A549 (cell line): ENCODE measurements at regions not wholly inside any gene's neighbourhood (a gene's known extent, or its start where the extent isn't known, plus 50 kb on each side); places are given as distances from the start of the nearest gene placed in this dataset.

Source experiments
- ATAC-seq, 2 experiments: fragments of 200-7000 bp in 1 of 2; fragments of >200 bp in 1 of 2; cut with Nextera tagmentation in 1 of 2; cut with Tn5 transposase in 1 of 2; 3 replicates each; pipeline versions ENCODE4 v1.8.0 to v1.9.1; 2018 to 2020; ENCODE audit warnings: mild to moderate bottlenecking in 1 of 2, moderate library complexity in 1 of 2
- CTCF ChIA-PET: fragments of 300-600 bp; sonication (Branson Sonifier 250); formaldehyde crosslinking; extraction: SDS; loops from one replicate; lab custom pipeline; 2021; ENCODE audit warnings: antibody characterized with exemption, inconsistent platforms; lab: Yijun Ruan, JAX
- POLR2A ChIA-PET: fragments of 350-600 bp; formaldehyde crosslinking; extraction: SDS; loops from one replicate; lab custom pipeline; 2021; ENCODE audit warnings: antibody characterized with exemption, inconsistent platforms; lab: Yijun Ruan, JAX
- DNase-seq, 2 experiments: peaks; one replicate each; pipeline versions ENCODE4 v3.0.0 to v3.0.0-alpha.2; 2011 to 2016; ENCODE audit warnings: low read depth in 1 of 2, low spot score in 1 of 2
- FAIRE-seq: peaks from 2 replicates; lab custom pipeline; 2011; peaks lifted over from hg19 to GRCh38; lab: Jason Lieb, UNC
- H3K27ac ChIP-seq, 2 experiments: fragments of >200 bp; sonication (Bioruptor Twin); formaldehyde crosslinking; 3 replicates each; pipeline ENCODE4 v1.5.1; 2016 to 2017
- H3K4me1 ChIP-seq: fragments of >200 bp; sonication (Bioruptor Twin); formaldehyde crosslinking; 3 replicates; pipeline ENCODE4 v1.6.1; 2016
- H3K4me2 ChIP-seq: fragments of >200 bp; sonication (Bioruptor Twin); formaldehyde crosslinking; 3 replicates; pipeline ENCODE4 v1.6.1; 2016
- H3K4me3 ChIP-seq: fragments of >200 bp; sonication (Bioruptor Twin); formaldehyde crosslinking; 3 replicates; pipeline ENCODE4 v1.5.1; 2016
- H3K9me3 ChIP-seq: fragments of >200 bp; sonication (Bioruptor Twin); formaldehyde crosslinking; 3 replicates; pipeline ENCODE4 v1.6.1; 2016
- ATOH8 ChIP-seq: fragments of 250-450 bp; sonication (Bioruptor Pico); IDR thresholded peaks from 2 replicates; pipeline ENCODE4 v1.5.0; 2020; ENCODE audit warnings: low read depth, mild to moderate bottlenecking, moderate library complexity
- CHD4 ChIP-seq: fragments of 200-600 bp; sonication (generic); IDR thresholded peaks from 2 replicates; pipeline ENCODE4 v1.6.1; 2016; ENCODE audit warnings: antibody characterized with exemption, mild to moderate bottlenecking, borderline replicate concordance
- E2F6 ChIP-seq: IDR thresholded peaks from 2 replicates; pipeline ENCODE4 v1.6.1; 2012; ENCODE audit warnings: low read depth, borderline replicate concordance
- EHF ChIP-seq: fragments of 250-450 bp; sonication (Bioruptor Pico); IDR thresholded peaks from 2 replicates; pipeline ENCODE4 v1.5.0; 2020; ENCODE audit warnings: mild to moderate bottlenecking
- ESRRA ChIP-seq: fragments of 150-350 bp; IDR thresholded peaks from 2 replicates; pipeline ENCODE4 v1.6.1; 2014; ENCODE audit warnings: mild to moderate bottlenecking, low read length, borderline replicate concordance
- FOSB ChIP-seq: fragments of 250-450 bp; sonication (Bioruptor Pico); IDR thresholded peaks from 2 replicates; pipeline ENCODE4 v1.5.0; 2020; ENCODE audit warnings: mild to moderate bottlenecking, moderate library complexity
- FOSL2 ChIP-seq, 2 experiments: fragments of 450-650 bp in 1 of 2; fragments of >200 bp in 1 of 2; sonication (Bioruptor Twin) in 1 of 2; formaldehyde crosslinking; IDR thresholded peaks; 2 replicates each; pipeline versions ENCODE4 v1.5.0 to v1.6.1; 2016 to 2020; ENCODE audit warnings: mild to moderate bottlenecking in 1 of 2, moderate library complexity in 1 of 2
- GATA3 ChIP-seq: IDR thresholded peaks from 2 replicates; pipeline ENCODE4 v1.6.1; 2012; ENCODE audit warnings: borderline replicate concordance
- HES2 ChIP-seq: fragments of >200 bp; sonication (Bioruptor Twin); formaldehyde crosslinking; IDR thresholded peaks from 2 replicates; pipeline ENCODE4 v1.6.1; 2016
- HEYL ChIP-seq: fragments of 250-450 bp; sonication (Bioruptor Pico); IDR thresholded peaks from 2 replicates; pipeline ENCODE4 v1.8.0; 2021; ENCODE audit warnings: mild to moderate bottlenecking, moderate library complexity
- HOXA7 ChIP-seq: fragments of 250-450 bp; sonication (Bioruptor Pico); IDR thresholded peaks from 2 replicates; pipeline ENCODE4 v1.5.0; 2020; ENCODE audit warnings: mild to moderate bottlenecking, moderate library complexity
- HOXB13 ChIP-seq: fragments of 250-450 bp; sonication (Bioruptor Pico); IDR thresholded peaks from 2 replicates; pipeline ENCODE4 v1.5.0; 2020; ENCODE audit warnings: low read depth, mild to moderate bottlenecking, moderate library complexity
- HOXB5 ChIP-seq: fragments of 250-450 bp; sonication (Bioruptor Pico); IDR thresholded peaks from 2 replicates; pipeline ENCODE4 v1.5.0; 2020; ENCODE audit warnings: mild to moderate bottlenecking, moderate library complexity
- KDM1A ChIP-seq: fragments of 200-600 bp; sonication (generic); IDR thresholded peaks from 2 replicates; pipeline ENCODE4 v1.6.1; 2016; ENCODE audit warnings: low read depth, mild to moderate bottlenecking
- KDM5A ChIP-seq: fragments of 200-600 bp; sonication (generic); IDR thresholded peaks from 2 replicates; pipeline ENCODE4 v1.6.1; 2016; ENCODE audit warnings: antibody characterized with exemption, mild to moderate bottlenecking
- MAZ ChIP-seq: fragments of 150-350 bp; IDR thresholded peaks from 2 replicates; pipeline ENCODE4 v1.6.1; 2014; ENCODE audit warnings: antibody characterized with exemption, low read depth, low read length, borderline replicate concordance
- NFE2L2 ChIP-seq: fragments of 150-350 bp; conservative IDR thresholded peaks from 2 replicates; pipeline ENCODE4 v1.6.1; 2014; ENCODE audit warnings: low read length
- NR3C1 ChIP-seq: fragments of >200 bp; sonication (Bioruptor Twin); formaldehyde crosslinking; IDR thresholded peaks from 3 replicates; pipeline ENCODE4 v1.6.1; 2017
- PBX3 ChIP-seq: IDR thresholded peaks from 2 replicates; pipeline ENCODE4 v1.6.1; 2012
- POLR2AphosphoS2 ChIP-seq: conservative IDR thresholded peaks from 2 replicates; pipeline ENCODE4 v1.6.1; 2012; ENCODE audit warnings: low read length, improper control_type of control experiment, inconsistent platforms
- RCOR1 ChIP-seq: fragments of 150-350 bp; IDR thresholded peaks from 2 replicates; pipeline ENCODE4 v1.6.1; 2014; ENCODE audit warnings: antibody characterized with exemption, low read length, low read depth
- RNF2 ChIP-seq: fragments of 200-600 bp; sonication (generic); IDR thresholded peaks from 2 replicates; pipeline ENCODE4 v1.6.1; 2016; ENCODE audit warnings: low read depth, mild to moderate bottlenecking, antibody characterized with exemption, moderate library complexity, borderline replicate concordance
- SREBF2 ChIP-seq: fragments of 450-650 bp; IDR thresholded peaks from 2 replicates; pipeline ENCODE4 v1.6.1; 2014; ENCODE audit warnings: mild to moderate bottlenecking, moderate library complexity
- ZNF302 ChIP-seq: fragments of 250-450 bp; sonication (Bioruptor Pico); IDR thresholded peaks from 2 replicates; pipeline ENCODE4 v1.9.0; 2021; ENCODE audit warnings: inconsistent platforms, mild to moderate bottlenecking, moderate library complexity
- WGBS: methylation state at CpG from one replicate; pipeline ENCODE4 v1.1.6; 2017; ENCODE audit errors: missing lambda C conversion rate; 5-methylcytosine and 5-hydroxymethylcytosine counted together

GRCh38 chr14:100467046-100467750 is 120.0 kb downstream of the BEGAIN start:
- ChIA-PET POLR2A (no interaction called here), CTCF (interaction anchor here (0.7 to 3.4 kb wide), 4 partner anchors 24 to 179 kb away, joined by 3 to 13 read pairs (median 4); no protein-coding TSS in a partner anchor)
- H3K9me3 ChIP-seq, result no peaks in the 10 kb centered on the region
- ATAC-seq, result no peak
- no peak for FAIRE-seq
- DNase-seq, result no peak
- peaks cover 8% of the 10 kb centered on the region; the same call in 2 of the 3 replicates for H3K4me1 ChIP-seq
- H3K4me3 ChIP-seq, result no peak overlapping the region
- no peak overlapping the region for H3K27ac ChIP-seq
- no peak for TF ChIP-seq FOSB (CRISPR knock-in tag)
- no peak for TF ChIP-seq FOSL2 (IDR thresholded peaks at IDR 0.05)
- no peak for TF ChIP-seq FOSL2 (CRISPR knock-in tag; IDR thresholded peaks at IDR 0.05)
- no peak for TF ChIP-seq HEYL (CRISPR knock-in tag)
- no peak for TF ChIP-seq PBX3
- TF ChIP-seq ESRRA, result no peak
- no peak for TF ChIP-seq HOXA7
- TF ChIP-seq SREBF2, result no peak
- no peak for TF ChIP-seq KDM1A
- TF ChIP-seq ATOH8, result no peak
- no peak for TF ChIP-seq E2F6
- no peak for TF ChIP-seq MAZ
- TF ChIP-seq EHF (CRISPR knock-in tag), result no peak
- no peak for TF ChIP-seq HOXB13 (CRISPR knock-in tag)
- TF ChIP-seq HES2, result no peak
- no peak for TF ChIP-seq NR3C1
- no peak for TF ChIP-seq RNF2
- no peak for TF ChIP-seq HOXB5 (CRISPR knock-in tag)
- no peak for TF ChIP-seq KDM5A
- TF ChIP-seq POLR2AphosphoS2, result no peak
- WGBS, result 73% methylated on average over 11 of the region's 11 CpGs
- H3K4me2 ChIP-seq, result no peak overlapping the region

GRCh38 chr14:100467939-100468338 is 119.3 kb downstream of the BEGAIN start:
- TF ChIP-seq RCOR1 (no peak), CHD4 (no peak), EHF (CRISPR knock-in tag) (no peak), ESRRA (no peak), NFE2L2 (no peak), POLR2AphosphoS2 (no peak), ZNF302 (CRISPR knock-in tag) (no peak), HOXB5 (CRISPR knock-in tag) (no peak), GATA3 (no peak)
- TF ChIP-seq, all 56 proteins: peak for 0
- Histone ChIP-seq H3K27ac (no peak overlapping the region), H3K4me1 (peaks cover 8% of the 10 kb centered on the region; the same call in 2 of the 3 replicates), H3K9me3 (no peaks in the 10 kb centered on the region), H3K4me3 (no peak overlapping the region), H3K4me2 (no peak overlapping the region)
- ATAC-seq (no peak), FAIRE-seq (no peak), DNase-seq (no peak)
- ChIA-PET POLR2A (no interaction called here), CTCF (interaction anchor here (1.1 to 3.4 kb wide), 2 partner anchors 28 to 29 kb away, joined by 4 to 13 read pairs; no protein-coding TSS in a partner anchor)
- WGBS, result 90% methylated on average over 16 of the region's 17 CpGs
